ENCODE measurements at regions not wholly inside any gene's neighbourhood (a gene's known extent, or its start where the extent isn't known, plus 50 kb on each side); places are given as distances from the start of the nearest gene placed in this dataset.

GRCh38 chr6:168778201-168778600, 337.2 kb downstream of the SMOC2 start:
- H3K4me3 ChIP-seq (ENCODE audit: low read depth, low read length): no peak overlapping the region
- no peak for DNase-seq (ENCODE audit: low read depth)
- no peak for TF ChIP-seq CTCF (IDR thresholded peaks at IDR 0.05; ENCODE audit: insufficient read depth, low read depth, low read length, missing control alignments)

- H3K4me3 ChIP-seq (ENCODE audit: low read depth, low read length): no peak overlapping the region
- TF ChIP-seq CTCF (IDR thresholded peaks at IDR 0.05; ENCODE audit: insufficient read depth, low read depth, low read length, missing control alignments): no peak
- no peak for DNase-seq (ENCODE audit: low read depth)
These were observed 333.4 kb downstream of the SMOC2 start for GRCh38 chr6:168774381-168774780.

GRCh38 chr6:168773788-168774187, 332.8 kb downstream of the SMOC2 start:
- no peak for DNase-seq (ENCODE audit: low read depth)
- H3K4me3 ChIP-seq (ENCODE audit: low read depth, low read length): no peak overlapping the region
- TF ChIP-seq CTCF (IDR thresholded peaks at IDR 0.05; ENCODE audit: insufficient read depth, low read depth, low read length, missing control alignments): no peak

- no peak for DNase-seq (ENCODE audit: low read depth)
- H3K4me3 ChIP-seq (ENCODE audit: low read depth, low read length): no peak overlapping the region
- TF ChIP-seq CTCF (IDR thresholded peaks at IDR 0.05; ENCODE audit: insufficient read depth, low read depth, low read length, missing control alignments): no peak
These were observed 324.8 kb downstream of the SMOC2 start for GRCh38 chr6:168765752-168766151.

- DNase-seq (ENCODE audit: low read depth): no peak
- no peak for TF ChIP-seq CTCF (IDR thresholded peaks at IDR 0.05; ENCODE audit: insufficient read depth, low read depth, low read length, missing control alignments)
- H3K4me3 ChIP-seq (ENCODE audit: low read depth, low read length): no peak overlapping the region
These were observed 315.1 kb downstream of the SMOC2 start for GRCh38 chr6:168756009-168756634.

GRCh38 chr6:168746643-168747042, 305.7 kb downstream of the SMOC2 start:
- H3K4me3 ChIP-seq (ENCODE audit: low read depth, low read length): no peak overlapping the region
- no peak for TF ChIP-seq CTCF (IDR thresholded peaks at IDR 0.05; ENCODE audit: insufficient read depth, low read depth, low read length, missing control alignments)
- no peak for DNase-seq (ENCODE audit: low read depth)

- no peak for DNase-seq (ENCODE audit: low read depth)
- no peak for TF ChIP-seq CTCF (IDR thresholded peaks at IDR 0.05; ENCODE audit: insufficient read depth, low read depth, low read length, missing control alignments)
- no peak overlapping the region for H3K4me3 ChIP-seq (ENCODE audit: low read depth, low read length)
These were observed 305.0 kb downstream of the SMOC2 start for GRCh38 chr6:168746013-168746412.
